Fibroblast of lung (primary cell): ENCODE measurements at regions not wholly inside any gene's neighbourhood (a gene's known extent, or its start where the extent isn't known, plus 50 kb on each side); places are given as distances from the start of the nearest gene placed in this dataset.

ENCODE experiments used
- EZH2 ChIP-seq: IDR thresholded peaks from 2 replicates; pipeline ENCODE4 v1.5.1; 2012; ENCODE audit warnings: low read length, control low read depth, mild to moderate bottlenecking; ENCODE audit errors: missing control alignments
- TF ChIP-seq, protein P1 (sequence below), 2 donors: IDR thresholded peaks in 1 of 2; conservative IDR thresholded peaks in 1 of 2; 1 replicate in 1 of 2; 2 replicates in 1 of 2; pipeline ENCODE4 v1.5.1; 2011 to 2012; ENCODE audit warnings: low read length in 2 of 2, control low read depth in 1 of 2, inconsistent platforms in 1 of 2, low read depth in 1 of 2, mild to moderate bottlenecking in 1 of 2

DNA sequence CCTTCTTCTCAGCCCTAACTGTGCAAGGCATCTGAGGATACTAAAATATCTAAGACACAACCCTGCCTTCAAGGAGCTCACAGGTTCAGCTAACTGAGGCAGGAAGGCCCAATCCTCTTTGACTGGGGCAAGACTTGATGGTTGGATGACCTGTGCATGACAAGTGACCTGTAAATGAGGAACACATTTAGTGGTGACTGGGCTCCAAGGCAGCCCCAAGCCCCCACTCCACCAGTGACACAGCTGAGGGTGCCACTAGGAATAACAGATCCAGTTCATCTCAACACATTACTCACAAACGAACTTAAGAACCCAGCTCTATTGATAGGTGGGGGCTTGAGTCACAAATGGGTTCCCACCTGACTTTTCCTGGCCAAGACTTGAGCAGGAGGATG lies 244.7 kb upstream of the IRF2BP2 start:
- TF ChIP-seq, protein P1, sequence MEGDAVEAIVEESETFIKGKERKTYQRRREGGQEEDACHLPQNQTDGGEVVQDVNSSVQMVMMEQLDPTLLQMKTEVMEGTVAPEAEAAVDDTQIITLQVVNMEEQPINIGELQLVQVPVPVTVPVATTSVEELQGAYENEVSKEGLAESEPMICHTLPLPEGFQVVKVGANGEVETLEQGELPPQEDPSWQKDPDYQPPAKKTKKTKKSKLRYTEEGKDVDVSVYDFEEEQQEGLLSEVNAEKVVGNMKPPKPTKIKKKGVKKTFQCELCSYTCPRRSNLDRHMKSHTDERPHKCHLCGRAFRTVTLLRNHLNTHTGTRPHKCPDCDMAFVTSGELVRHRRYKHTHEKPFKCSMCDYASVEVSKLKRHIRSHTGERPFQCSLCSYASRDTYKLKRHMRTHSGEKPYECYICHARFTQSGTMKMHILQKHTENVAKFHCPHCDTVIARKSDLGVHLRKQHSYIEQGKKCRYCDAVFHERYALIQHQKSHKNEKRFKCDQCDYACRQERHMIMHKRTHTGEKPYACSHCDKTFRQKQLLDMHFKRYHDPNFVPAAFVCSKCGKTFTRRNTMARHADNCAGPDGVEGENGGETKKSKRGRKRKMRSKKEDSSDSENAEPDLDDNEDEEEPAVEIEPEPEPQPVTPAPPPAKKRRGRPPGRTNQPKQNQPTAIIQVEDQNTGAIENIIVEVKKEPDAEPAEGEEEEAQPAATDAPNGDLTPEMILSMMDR (conservative IDR thresholded peaks at IDR 0.05 in 1 of 2, IDR thresholded peaks at IDR 0.05 in 1 of 2; ENCODE audit: low read depth in 1 of 2, low read length in 2 of 2), result no peak
- no peak for TF ChIP-seq EZH2
